Right atrium auricular region (tissue), 2 donors: ENCODE measurements at regions not wholly inside any gene's neighbourhood (a gene's known extent, or its start where the extent isn't known, plus 50 kb on each side); places are given as distances from the start of the nearest gene placed in this dataset.

Source experiments
- DNase-seq: peaks from one replicate; pipeline ENCODE4 v3.0.0-alpha.2; 2019; ENCODE audit warnings: low spot score
- H3K27ac ChIP-seq, 2 donors: fragments of 200-600 bp; sonication (generic); 1 replicate in 1 of 2; 2 replicates in 1 of 2; pipeline ENCODE4 v1.5.1; 2016 to 2019
- H3K27me3 ChIP-seq, 2 donors: fragments of 200-600 bp; sonication (generic); one replicate each; pipeline versions ENCODE4 v1.5.1 to v1.6.0; 2017 to 2019
- H3K36me3 ChIP-seq: fragments of 200-600 bp; sonication (generic); one replicate; pipeline ENCODE4 v1.5.1; 2016
- H3K4me1 ChIP-seq, 2 donors: fragments of 200-600 bp; sonication (generic); one replicate each; pipeline versions ENCODE4 v1.5.1 to v1.6.0; 2017 to 2019
- H3K4me3 ChIP-seq, 2 donors: fragments of 200-600 bp; sonication (generic); 1 replicate in 1 of 2; 2 replicates in 1 of 2; pipeline ENCODE4 v1.5.1; 2017 to 2019; ENCODE audit warnings: mild to moderate bottlenecking in 1 of 2, moderate library complexity in 1 of 2
- H3K9me3 ChIP-seq, 2 donors: fragments of 200-600 bp; sonication (generic); one replicate each; pipeline ENCODE4 v1.5.1; 2019
- TF ChIP-seq, protein P1 (sequence below), 2 donors: fragments of 200-600 bp; sonication (generic); IDR thresholded peaks; one replicate each; pipeline ENCODE4 v1.5.1; 2019; ENCODE audit warnings: antibody characterized with exemption in 2 of 2

DNA sequence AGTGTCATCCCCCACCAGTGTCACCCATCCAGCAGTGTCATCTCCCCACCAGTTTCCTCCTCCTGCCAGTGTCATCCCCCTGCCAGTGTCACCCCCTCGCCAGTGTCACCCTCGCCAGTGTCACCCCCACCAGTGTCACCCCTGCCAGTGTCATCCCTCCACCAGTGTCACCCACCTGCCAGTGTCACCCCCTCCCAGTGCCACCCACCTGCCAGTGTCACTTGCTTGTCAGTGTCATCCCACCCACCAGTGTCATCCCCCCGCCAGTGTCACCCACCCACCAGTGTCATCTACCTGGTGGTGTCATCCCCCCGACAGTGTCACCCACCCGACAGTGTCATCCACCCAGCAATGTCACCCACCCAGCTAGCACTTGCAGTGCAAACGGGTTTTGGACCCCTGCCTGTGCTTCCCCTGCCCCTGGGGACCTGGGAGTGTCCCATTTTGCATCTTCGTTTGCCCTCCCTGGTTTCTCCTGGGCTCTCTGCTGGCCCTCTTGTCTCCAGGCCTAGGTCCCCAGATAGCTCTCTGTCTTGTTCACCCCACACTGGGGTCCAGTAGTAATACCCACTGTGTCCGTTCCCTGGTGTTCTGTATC is 99.8 kb upstream of the PRR20G start:
- TF ChIP-seq, protein P1, sequence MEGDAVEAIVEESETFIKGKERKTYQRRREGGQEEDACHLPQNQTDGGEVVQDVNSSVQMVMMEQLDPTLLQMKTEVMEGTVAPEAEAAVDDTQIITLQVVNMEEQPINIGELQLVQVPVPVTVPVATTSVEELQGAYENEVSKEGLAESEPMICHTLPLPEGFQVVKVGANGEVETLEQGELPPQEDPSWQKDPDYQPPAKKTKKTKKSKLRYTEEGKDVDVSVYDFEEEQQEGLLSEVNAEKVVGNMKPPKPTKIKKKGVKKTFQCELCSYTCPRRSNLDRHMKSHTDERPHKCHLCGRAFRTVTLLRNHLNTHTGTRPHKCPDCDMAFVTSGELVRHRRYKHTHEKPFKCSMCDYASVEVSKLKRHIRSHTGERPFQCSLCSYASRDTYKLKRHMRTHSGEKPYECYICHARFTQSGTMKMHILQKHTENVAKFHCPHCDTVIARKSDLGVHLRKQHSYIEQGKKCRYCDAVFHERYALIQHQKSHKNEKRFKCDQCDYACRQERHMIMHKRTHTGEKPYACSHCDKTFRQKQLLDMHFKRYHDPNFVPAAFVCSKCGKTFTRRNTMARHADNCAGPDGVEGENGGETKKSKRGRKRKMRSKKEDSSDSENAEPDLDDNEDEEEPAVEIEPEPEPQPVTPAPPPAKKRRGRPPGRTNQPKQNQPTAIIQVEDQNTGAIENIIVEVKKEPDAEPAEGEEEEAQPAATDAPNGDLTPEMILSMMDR (IDR thresholded peaks at IDR 0.05), result no peak
- no peak overlapping the region for H3K27ac ChIP-seq

DNA sequence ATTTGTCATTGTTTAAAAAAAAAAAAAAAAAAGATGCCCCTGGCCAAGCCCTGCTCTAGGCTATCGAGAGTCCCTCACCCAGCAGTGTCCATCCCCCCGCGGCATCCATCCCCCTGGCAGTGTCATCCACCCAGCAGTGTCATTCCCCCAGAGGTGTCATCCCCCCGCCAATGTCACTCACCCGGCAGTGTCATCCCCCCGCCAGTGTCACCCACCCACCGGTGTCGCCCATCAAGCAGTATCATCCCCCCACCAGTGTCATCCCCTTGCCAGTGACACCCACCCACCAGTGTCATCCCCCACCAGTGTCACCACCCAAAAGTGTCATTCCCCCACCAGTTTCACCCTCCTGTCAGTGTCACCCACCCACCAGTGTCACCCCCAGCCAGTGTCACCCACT is 99.3 kb upstream of the PRR20G start:
- Histone ChIP-seq H3K36me3 (no peaks in the 10 kb centered on the region), H3K27ac (no peak overlapping the region), H3K4me1 (no peaks in the 10 kb centered on the region), H3K9me3 (no peaks in the 10 kb centered on the region), H3K4me3 (no peak overlapping the region), H3K27me3 (no peaks in the 10 kb centered on the region)
- no peak for DNase-seq
- TF ChIP-seq, protein P1 (IDR thresholded peaks at IDR 0.05), result no peak

More for the DNA sequence above, 99.8 kb upstream of the PRR20G start:
- no peak for DNase-seq
- Histone ChIP-seq H3K4me3 (no peak overlapping the region), H3K27me3 (no peaks in the 10 kb centered on the region), H3K4me1 (no peaks in the 10 kb centered on the region), H3K36me3 (no peaks in the 10 kb centered on the region), H3K9me3 (no peaks in the 10 kb centered on the region)

DNA sequence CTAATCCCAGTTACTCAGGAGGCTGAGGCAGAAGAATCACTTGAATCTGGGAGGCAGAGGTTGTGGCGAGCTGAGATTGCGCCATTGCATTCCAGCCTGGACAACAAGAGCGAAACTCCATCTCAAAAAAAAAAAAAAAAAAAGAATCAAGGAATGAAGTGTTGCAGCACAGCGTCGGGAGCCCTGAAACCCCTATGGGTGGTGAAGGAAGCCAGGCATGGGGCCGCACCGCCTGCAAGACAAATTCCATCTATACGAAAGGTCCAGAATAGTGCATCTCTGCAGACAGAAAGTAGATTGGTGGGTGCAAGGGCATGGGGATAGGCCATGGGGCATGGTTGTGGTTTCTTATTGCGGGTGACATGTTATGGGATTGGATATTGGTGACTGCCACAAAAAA is 98.6 kb upstream of the PRR20G start:
- H3K4me3 ChIP-seq, result no peak overlapping the region
- no peak overlapping the region for H3K27ac ChIP-seq
- no peaks in the 10 kb centered on the region for H3K4me1 ChIP-seq
- no peaks in the 10 kb centered on the region for H3K36me3 ChIP-seq
- no peaks in the 10 kb centered on the region for H3K27me3 ChIP-seq
- H3K9me3 ChIP-seq, result no peaks in the 10 kb centered on the region
- TF ChIP-seq, protein P1 (IDR thresholded peaks at IDR 0.05), result no peak
- DNase-seq, result no peak

DNA sequence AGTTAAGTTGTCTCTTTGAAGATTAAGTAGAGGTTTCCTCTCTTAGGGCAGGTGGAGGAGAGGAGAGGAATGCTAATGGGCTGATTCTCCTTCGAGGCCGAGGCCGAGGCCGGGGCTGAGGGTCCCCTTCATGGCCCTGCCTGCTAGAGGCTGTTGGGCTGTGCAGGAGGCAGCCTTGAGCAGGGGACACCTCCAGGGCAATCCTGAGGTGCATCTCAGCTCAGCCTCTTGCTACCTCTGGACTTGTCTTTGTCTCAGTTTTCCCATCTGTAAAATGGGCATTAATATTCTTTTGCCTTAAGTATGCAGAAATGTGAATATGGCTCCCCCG is 97.7 kb upstream of the PRR20G start:
- H3K27me3 ChIP-seq, result no peaks in the 10 kb centered on the region
- H3K9me3 ChIP-seq, result no peaks in the 10 kb centered on the region
- DNase-seq, result no peak
- TF ChIP-seq, protein P1 (IDR thresholded peaks at IDR 0.05), result no peak
- no peaks in the 10 kb centered on the region for H3K4me1 ChIP-seq
- no peak overlapping the region for H3K27ac ChIP-seq
- H3K4me3 ChIP-seq, result no peak overlapping the region
- H3K36me3 ChIP-seq, result no peaks in the 10 kb centered on the region

DNA sequence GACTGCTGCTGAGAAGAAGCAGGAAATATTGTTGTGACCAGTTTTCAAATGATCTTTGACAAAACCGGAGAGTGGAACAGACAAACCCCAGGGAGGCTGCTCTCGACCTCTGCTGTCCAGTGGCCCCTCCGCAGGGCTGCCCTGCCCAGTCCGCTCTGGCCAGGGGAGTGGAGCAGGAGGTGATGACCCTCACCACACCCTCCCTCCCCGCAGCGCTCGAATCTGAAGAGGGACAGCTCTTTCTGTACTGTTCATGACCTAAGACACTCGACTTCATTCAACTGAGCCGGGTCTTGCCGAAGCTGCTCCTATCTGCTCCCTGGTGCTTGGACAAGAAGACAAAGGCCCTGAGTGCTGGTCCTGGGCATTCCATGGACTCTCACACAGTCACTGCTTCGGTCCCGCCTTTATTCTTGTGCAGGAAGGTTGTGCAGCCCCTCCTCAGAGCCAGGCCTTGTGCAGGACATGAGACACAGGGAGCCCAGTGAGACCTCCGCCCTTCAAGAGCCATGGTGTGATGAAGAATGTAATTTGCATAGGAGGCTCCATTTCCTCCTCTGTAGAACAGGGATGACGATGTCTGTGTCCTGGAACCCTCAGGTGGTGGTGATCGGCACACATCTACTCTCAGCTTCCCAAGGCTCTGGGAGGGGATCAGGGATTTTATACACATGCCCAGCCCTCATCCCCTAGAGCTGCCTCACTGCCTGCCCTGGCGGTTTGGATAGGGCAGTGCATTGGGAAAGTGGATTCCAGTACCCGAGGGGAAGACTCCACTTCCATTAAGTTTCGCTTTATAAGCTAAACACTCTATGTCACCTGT is 97.1 kb upstream of the PRR20G start:
- no peak overlapping the region for H3K4me3 ChIP-seq
- no peaks in the 10 kb centered on the region for H3K4me1 ChIP-seq
- DNase-seq, result no peak
- no peak overlapping the region for H3K27ac ChIP-seq
- no peaks in the 10 kb centered on the region for H3K9me3 ChIP-seq
- no peaks in the 10 kb centered on the region for H3K27me3 ChIP-seq
- H3K36me3 ChIP-seq, result no peaks in the 10 kb centered on the region
- TF ChIP-seq, protein P1 (IDR thresholded peaks at IDR 0.05), result no peak
